NCI-H1436 (cell line): ENCODE measurements at regions not wholly inside any gene's neighbourhood (a gene's known extent, or its start where the extent isn't known, plus 50 kb on each side); places are given as distances from the start of the nearest gene placed in this dataset.
"Not testable (repeated sequence)": the region's sequence is repeated elsewhere in the genome, so short reads cannot be mapped to it uniquely, and the experiment has no call there.

ENCODE experiments used
- DNase-seq: peaks from one replicate; lab custom pipeline; 2025; lab: John Stamatoyannopoulos, UW

GRCh38 chr9:87374023-87374919 lies 123.4 kb upstream of the DAPK1 start:
- not testable (repeated sequence) for DNase-seq

- DNase-seq = no peak
Measured at GRCh38 chr9:87375397-87376073, 122.1 kb upstream of the DAPK1 start.

- no peak for DNase-seq
Measured at GRCh38 chr9:87378676-87379075, 119.0 kb upstream of the DAPK1 start.

- no peak for DNase-seq
Measured at GRCh38 chr9:87379300-87379699, 118.4 kb upstream of the DAPK1 start.

- no peak for DNase-seq
Measured at GRCh38 chr9:87381050-87381711, 116.5 kb upstream of the DAPK1 start.

- DNase-seq = no peak
Measured at GRCh38 chr9:87381746-87382145, 115.9 kb upstream of the DAPK1 start.

GRCh38 chr9:87382900-87383299 lies 114.8 kb upstream of the DAPK1 start:
- no peak for DNase-seq

- DNase-seq = no peak
Measured at GRCh38 chr9:87383344-87384150, 114.1 kb upstream of the DAPK1 start.

- DNase-seq = no peak
Measured at GRCh38 chr9:87386490-87387025, 111.1 kb upstream of the DAPK1 start.

- DNase-seq = no peak
Measured at GRCh38 chr9:87387351-87388011, 110.2 kb upstream of the DAPK1 start.

GRCh38 chr9:87388708-87389107 lies 109.0 kb upstream of the DAPK1 start:
- not testable (repeated sequence) for DNase-seq

GRCh38 chr9:87389936-87390335 lies 107.7 kb upstream of the DAPK1 start:
- no peak for DNase-seq

- no peak for DNase-seq
Measured at GRCh38 chr9:87390361-87390760, 107.3 kb upstream of the DAPK1 start.

GRCh38 chr9:87392086-87392485 lies 105.6 kb upstream of the DAPK1 start:
- no peak for DNase-seq

GRCh38 chr9:87393706-87394230 lies 103.9 kb upstream of the DAPK1 start:
- no peak for DNase-seq

- DNase-seq = no peak
Measured at GRCh38 chr9:87395804-87396479, 101.7 kb upstream of the DAPK1 start.

GRCh38 chr9:87401681-87402080 lies 96.0 kb upstream of the DAPK1 start:
- DNase-seq = no peak

GRCh38 chr9:87402537-87402936 lies 95.1 kb upstream of the DAPK1 start:
- DNase-seq = no peak

- no peak for DNase-seq
Measured at GRCh38 chr9:87405677-87406542, 91.8 kb upstream of the DAPK1 start.
